ENCODE measurements at regions not wholly inside any gene's neighbourhood (a gene's known extent, or its start where the extent isn't known, plus 50 kb on each side); places are given as distances from the start of the nearest gene placed in this dataset.

- Histone ChIP-seq H3K9me3 (no peaks in the 10 kb centered on the region), H3K27ac (no peak overlapping the region), H3K4me1 (no peaks in the 10 kb centered on the region), H3K4me3 (no peak overlapping the region), H3K36me3 (no peaks in the 10 kb centered on the region), H3K27me3 (no peaks in the 10 kb centered on the region)
- intact Hi-C loops (cut with DNase I): no loop called here
- no peak for DNase-seq
- 65 to 77% methylated on average over 3 of the region's 3 CpGs for WGBS, 2 donors
- TF ChIP-seq, protein P1, sequence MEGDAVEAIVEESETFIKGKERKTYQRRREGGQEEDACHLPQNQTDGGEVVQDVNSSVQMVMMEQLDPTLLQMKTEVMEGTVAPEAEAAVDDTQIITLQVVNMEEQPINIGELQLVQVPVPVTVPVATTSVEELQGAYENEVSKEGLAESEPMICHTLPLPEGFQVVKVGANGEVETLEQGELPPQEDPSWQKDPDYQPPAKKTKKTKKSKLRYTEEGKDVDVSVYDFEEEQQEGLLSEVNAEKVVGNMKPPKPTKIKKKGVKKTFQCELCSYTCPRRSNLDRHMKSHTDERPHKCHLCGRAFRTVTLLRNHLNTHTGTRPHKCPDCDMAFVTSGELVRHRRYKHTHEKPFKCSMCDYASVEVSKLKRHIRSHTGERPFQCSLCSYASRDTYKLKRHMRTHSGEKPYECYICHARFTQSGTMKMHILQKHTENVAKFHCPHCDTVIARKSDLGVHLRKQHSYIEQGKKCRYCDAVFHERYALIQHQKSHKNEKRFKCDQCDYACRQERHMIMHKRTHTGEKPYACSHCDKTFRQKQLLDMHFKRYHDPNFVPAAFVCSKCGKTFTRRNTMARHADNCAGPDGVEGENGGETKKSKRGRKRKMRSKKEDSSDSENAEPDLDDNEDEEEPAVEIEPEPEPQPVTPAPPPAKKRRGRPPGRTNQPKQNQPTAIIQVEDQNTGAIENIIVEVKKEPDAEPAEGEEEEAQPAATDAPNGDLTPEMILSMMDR (IDR thresholded peaks at IDR 0.05): no peak
- no peak for ATAC-seq
These were observed 395.7 kb downstream of the TMEM161B start for GRCh38 chr5:87872986-87873385.

DNA sequence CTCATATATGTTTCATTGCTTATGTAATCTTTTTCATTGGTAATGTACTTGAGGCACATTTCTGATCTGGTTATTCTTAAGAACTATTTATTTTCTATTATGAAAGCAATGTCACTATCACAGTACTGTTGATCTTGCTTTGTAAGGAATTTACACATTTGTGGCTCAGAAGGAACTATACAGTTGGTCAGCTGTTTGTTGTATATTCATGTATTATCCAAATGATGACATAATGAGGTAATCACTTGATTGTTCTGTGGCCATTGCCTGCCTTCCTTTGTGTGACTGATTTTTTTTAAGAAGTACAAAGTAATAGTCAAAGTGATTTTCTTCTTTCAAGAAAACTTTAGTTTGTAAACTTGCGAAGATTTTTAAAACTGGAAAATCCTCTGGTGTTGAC, 399.9 kb downstream of the TMEM161B start:
- intact Hi-C loops (cut with DNase I): no loop called here
- WGBS, 2 donors: 97 to 100% methylated on average over 1 of the region's 1 CpG
- ATAC-seq: no peak
- Histone ChIP-seq H3K4me3 (no peak overlapping the region), H3K27me3 (no peaks in the 10 kb centered on the region), H3K9me3 (no peaks in the 10 kb centered on the region), H3K4me1 (no peaks in the 10 kb centered on the region), H3K36me3 (no peaks in the 10 kb centered on the region), H3K27ac (no peak overlapping the region)
- DNase-seq: no peak
- TF ChIP-seq, protein P1 (IDR thresholded peaks at IDR 0.05): no peak

DNA sequence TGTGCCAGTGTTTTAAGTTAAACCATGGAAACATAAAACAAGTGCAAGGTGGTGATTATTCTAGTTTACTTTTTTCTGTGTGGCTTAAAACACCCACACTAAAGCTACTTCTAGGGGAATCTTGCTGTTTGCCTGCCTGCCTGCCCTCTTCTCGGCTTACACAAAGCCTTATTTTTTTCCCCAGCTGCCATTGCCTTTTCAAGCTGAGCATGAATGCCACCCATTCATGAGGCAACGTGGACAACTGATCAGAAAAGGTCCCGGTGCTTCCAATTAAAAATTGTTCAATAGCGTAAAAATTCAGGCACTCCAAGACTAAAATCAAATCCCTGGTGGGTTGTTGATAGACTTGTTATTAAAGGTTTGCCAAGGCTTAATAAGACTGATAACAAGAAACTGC, 401.4 kb downstream of the TMEM161B start:
- no peaks in the 10 kb centered on the region for H3K9me3 ChIP-seq
- TF ChIP-seq, protein P1 (IDR thresholded peaks at IDR 0.05): no peak
- no peak overlapping the region for H3K4me3 ChIP-seq
- no peak overlapping the region for H3K27ac ChIP-seq
- WGBS, 2 donors: 65% methylated on average over 4 of the region's 4 CpGs
- no peaks in the 10 kb centered on the region for H3K36me3 ChIP-seq
- no peak for ATAC-seq
- intact Hi-C loops (cut with DNase I): no loop called here
- H3K27me3 ChIP-seq: no peaks in the 10 kb centered on the region
- no peak for DNase-seq
- H3K4me1 ChIP-seq: no peaks in the 10 kb centered on the region

GRCh38 chr5:87853541-87853940, 415.1 kb downstream of the TMEM161B start:
- intact Hi-C loops (cut with DNase I): no loop called here
- H3K4me3 ChIP-seq: no peak overlapping the region
- WGBS, 2 donors: 73 to 74% methylated on average over 2 of the region's 2 CpGs

More at GRCh38 chr5:87853541-87853940, 415.1 kb downstream of the TMEM161B start:
- TF ChIP-seq, protein P1 (IDR thresholded peaks at IDR 0.05): no peak
- DNase-seq: no peak
- H3K36me3 ChIP-seq: no peaks in the 10 kb centered on the region
- no peaks in the 10 kb centered on the region for H3K4me1 ChIP-seq
- peaks cover 0 to 3% (median 0%) of the 10 kb centered on the region in 7 donors for H3K27me3 ChIP-seq
- ATAC-seq: no peak
- H3K9me3 ChIP-seq: peaks cover 0 to 11% (median 0%) of the 10 kb centered on the region in 11 donors
- no peak overlapping the region for H3K27ac ChIP-seq

All from heart right ventricle (tissue), 16 donors.